Psoas muscle (tissue), 7 donors: ENCODE measurements at regions not wholly inside any gene's neighbourhood (a gene's known extent, or its start where the extent isn't known, plus 50 kb on each side); places are given as distances from the start of the nearest gene placed in this dataset.
"Not testable (repeated sequence)": the region's sequence is repeated elsewhere in the genome, so short reads cannot be mapped to it uniquely, and the experiment has no call there.

Source experiments
- ATAC-seq, 4 donors: fragments of 200-7000 bp; cut with Tn5 transposase; one replicate each; pipeline ENCODE4 v1.9.1; 2020; ENCODE audit warnings: moderate library complexity in 3 of 4, mild to moderate bottlenecking in 2 of 4
- DNase-seq, 2 donors: peaks; one replicate each; pipeline ENCODE4 v3.0.0-alpha.2; 2020
- H3K27ac ChIP-seq: fragments of 200-600 bp; one replicate; pipeline ENCODE4 v1.8.0; 2022
- H3K27me3 ChIP-seq, 3 donors: fragments of 200-600 bp in 1 of 3; one replicate each; pipeline versions ENCODE4 v1.6.1 to v1.8.0; 2013 to 2022; ENCODE audit warnings: low read length in 2 of 3, mild to moderate bottlenecking in 2 of 3, moderate library complexity in 1 of 3; ENCODE audit not compliant: insufficient read depth in 3 of 3
- H3K36me3 ChIP-seq, 2 donors: fragments of 200-600 bp in 1 of 2; one replicate each; pipeline versions ENCODE4 v1.6.1 to v1.8.0; 2013 to 2022; ENCODE audit warnings: low read depth in 1 of 2, mild to moderate bottlenecking in 1 of 2, moderate library complexity in 1 of 2; ENCODE audit not compliant: insufficient read depth in 1 of 2
- H3K4me1 ChIP-seq: fragments of 200-600 bp; one replicate; pipeline ENCODE4 v1.8.0; 2022
- H3K4me3 ChIP-seq: fragments of 200-600 bp; one replicate; pipeline ENCODE4 v1.8.0; 2022; ENCODE audit warnings: mild to moderate bottlenecking
- H3K9me3 ChIP-seq: fragments of 200-600 bp; one replicate; pipeline ENCODE4 v1.8.0; 2022
- WGBS, 3 donors: extraction: QIAGEN DNeasy Blood & Tissue Kit; methylation state at CpG; one replicate each; pipeline versions ENCODE4 v1.1.6 to v1.1.7; 2013; 5-methylcytosine and 5-hydroxymethylcytosine counted together
- intact Hi-C, 2 donors: fragments of 100-400 bp; cut with DNase I; formaldehyde crosslinking; loops; one replicate each; pipeline versions ENCODE4 v1.11.0 to v1.14.2; 2022
- TF ChIP-seq, protein P1 (sequence below): fragments of 200-600 bp; IDR thresholded peaks from one replicate; pipeline ENCODE4 v1.8.0; 2022; ENCODE audit warnings: antibody characterized with exemption
- donor health status: healthy with polysubstance abuse.
- donor health status: DM: no; HTN: no; CAD: no; lungs with moderate emphysema.
- donor health status: Bipolar disorder and iron deficiency.
- donor health status: healthy.
- donor health status: DM: yes; HTN: yes; CAD: no.
- donor health status: DM: no; HTN: no; CAD: no.
- donor health status: DM: yes; HTN: yes; CAD: no.

- intact Hi-C loops: no loop called here
- ATAC-seq: no peak
- Histone ChIP-seq H3K4me3 (no peak overlapping the region), H3K27me3 (no peaks in the 10 kb centered on the region), H3K9me3 (peaks cover 17% of the 10 kb centered on the region), H3K27ac (no peak overlapping the region), H3K36me3 (no peaks in the 10 kb centered on the region), H3K4me1 (no peaks in the 10 kb centered on the region)
- TF ChIP-seq, protein P1, sequence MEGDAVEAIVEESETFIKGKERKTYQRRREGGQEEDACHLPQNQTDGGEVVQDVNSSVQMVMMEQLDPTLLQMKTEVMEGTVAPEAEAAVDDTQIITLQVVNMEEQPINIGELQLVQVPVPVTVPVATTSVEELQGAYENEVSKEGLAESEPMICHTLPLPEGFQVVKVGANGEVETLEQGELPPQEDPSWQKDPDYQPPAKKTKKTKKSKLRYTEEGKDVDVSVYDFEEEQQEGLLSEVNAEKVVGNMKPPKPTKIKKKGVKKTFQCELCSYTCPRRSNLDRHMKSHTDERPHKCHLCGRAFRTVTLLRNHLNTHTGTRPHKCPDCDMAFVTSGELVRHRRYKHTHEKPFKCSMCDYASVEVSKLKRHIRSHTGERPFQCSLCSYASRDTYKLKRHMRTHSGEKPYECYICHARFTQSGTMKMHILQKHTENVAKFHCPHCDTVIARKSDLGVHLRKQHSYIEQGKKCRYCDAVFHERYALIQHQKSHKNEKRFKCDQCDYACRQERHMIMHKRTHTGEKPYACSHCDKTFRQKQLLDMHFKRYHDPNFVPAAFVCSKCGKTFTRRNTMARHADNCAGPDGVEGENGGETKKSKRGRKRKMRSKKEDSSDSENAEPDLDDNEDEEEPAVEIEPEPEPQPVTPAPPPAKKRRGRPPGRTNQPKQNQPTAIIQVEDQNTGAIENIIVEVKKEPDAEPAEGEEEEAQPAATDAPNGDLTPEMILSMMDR: no peak
- 67 to 75% (median 73%) methylated on average over 4 of the region's 4 CpGs for WGBS, 3 donors
- DNase-seq: no peak
Measured at GRCh38 chr15:81923561-81924350, 122.1 kb downstream of the MEX3B start.

- Histone ChIP-seq H3K36me3 (no peaks in the 10 kb centered on the region), H3K27me3 (no peaks in the 10 kb centered on the region), H3K9me3 (peaks cover 20% of the 10 kb centered on the region), H3K4me3 (no peak overlapping the region), H3K27ac (no peak overlapping the region), H3K4me1 (no peaks in the 10 kb centered on the region)
- ATAC-seq: no peak
- intact Hi-C loops: no loop called here
- no peak for DNase-seq
- TF ChIP-seq, protein P1: no peak
Measured at GRCh38 chr15:81922143-81922542, 123.7 kb downstream of the MEX3B start.

DNA sequence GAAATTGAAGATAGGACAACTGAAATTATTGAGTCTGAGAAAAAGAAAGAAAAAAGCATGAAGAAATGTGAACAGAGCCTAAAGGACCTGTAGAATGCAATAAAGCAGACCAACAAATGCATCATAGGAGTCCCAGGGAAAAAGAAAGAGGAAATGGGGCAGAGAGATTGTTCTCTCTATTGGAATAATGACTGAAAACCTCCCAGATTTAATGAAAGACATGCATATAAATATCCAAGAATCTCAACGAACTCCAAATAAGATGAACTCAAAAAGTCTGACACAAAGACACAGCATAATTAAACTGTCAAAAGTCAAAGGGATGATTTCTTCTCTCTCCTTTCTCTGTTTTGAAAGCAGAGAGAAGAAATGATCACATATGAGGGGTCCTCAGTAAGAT lies 124.7 kb downstream of the MEX3B start:
- no peak for ATAC-seq
- intact Hi-C loops: no loop called here
- no peaks in the 10 kb centered on the region for H3K4me1 ChIP-seq
- no peak overlapping the region for H3K4me3 ChIP-seq
- H3K9me3 ChIP-seq: peaks cover 20% of the 10 kb centered on the region
- no peak for DNase-seq
- H3K36me3 ChIP-seq: no peaks in the 10 kb centered on the region
- no peaks in the 10 kb centered on the region for H3K27me3 ChIP-seq
- WGBS, 3 donors: 70 to 84% (median 79%) methylated on average over 1 of the region's 1 CpG
- no peak overlapping the region for H3K27ac ChIP-seq
- TF ChIP-seq, protein P1: no peak

DNA sequence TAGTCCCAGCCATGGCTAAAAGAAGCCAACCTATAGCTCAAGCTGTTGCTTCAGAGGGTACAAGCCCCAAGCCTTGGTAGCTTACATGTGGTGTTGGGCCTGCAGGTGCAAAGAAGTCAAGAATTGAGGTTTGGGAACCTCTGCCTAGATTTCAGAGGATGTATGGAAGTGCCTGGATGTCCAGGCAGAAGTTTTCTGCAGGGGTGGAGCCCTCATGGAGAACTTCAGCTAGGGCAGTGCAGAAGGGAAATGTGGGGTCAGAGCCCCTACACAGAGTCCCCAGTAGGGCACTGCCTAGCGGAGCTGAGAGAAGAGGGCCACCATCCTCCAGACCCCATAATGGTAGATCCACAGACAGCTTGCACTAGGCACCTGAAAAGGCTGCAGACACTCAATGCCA lies 127.1 kb downstream of the MEX3B start:
- 100% methylated on average over 1 of the region's 1 CpG for WGBS, 3 donors
- H3K27ac ChIP-seq, intact Hi-C loops, ATAC-seq, H3K4me3 ChIP-seq, H3K36me3 ChIP-seq, H3K27me3 ChIP-seq, DNase-seq: not testable (repeated sequence)
- peaks cover 12% of the 10 kb centered on the region for H3K4me1 ChIP-seq
- peaks cover 20% of the 10 kb centered on the region for H3K9me3 ChIP-seq

DNA sequence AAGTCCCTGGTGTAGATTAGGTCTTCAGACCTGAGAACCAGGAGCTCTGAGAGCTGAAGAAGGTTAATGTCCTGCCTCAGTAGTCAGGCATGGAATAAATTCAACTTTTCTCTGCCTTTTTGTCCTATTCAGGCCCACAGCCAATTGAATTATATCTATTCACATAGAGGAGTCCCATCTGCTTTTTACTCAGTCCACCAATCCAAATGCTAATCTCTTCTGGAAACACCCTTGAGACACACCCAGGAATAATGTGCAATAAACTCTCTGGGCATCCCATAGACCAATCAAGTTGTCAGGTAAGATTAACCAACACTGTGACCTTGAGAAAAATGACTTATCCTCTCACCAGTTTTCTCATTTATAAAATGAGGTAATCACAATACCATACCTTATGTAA lies 129.4 kb downstream of the MEX3B start:
- ATAC-seq (no peak), DNase-seq (no peak)
- intact Hi-C loops: no loop called here
- no peaks in the 10 kb centered on the region for H3K27me3 ChIP-seq
- H3K9me3 ChIP-seq: peaks cover 14% of the 10 kb centered on the region
- no peak overlapping the region for H3K4me3 ChIP-seq
- H3K27ac ChIP-seq: no peak overlapping the region
- TF ChIP-seq, protein P1: no peak
- H3K36me3 ChIP-seq: no peaks in the 10 kb centered on the region
- H3K4me1 ChIP-seq: peaks cover 12% of the 10 kb centered on the region
